WTC11 (cell line): ENCODE measurements at regions not wholly inside any gene's neighbourhood (a gene's known extent, or its start where the extent isn't known, plus 50 kb on each side); places are given as distances from the start of the nearest gene placed in this dataset.

Experiments used
- CTCF ChIP-seq: fragments of 200-600 bp; IDR thresholded peaks from 2 replicates; pipeline ENCODE4 v1.8.0; 2022; ENCODE audit warnings: antibody characterized with exemption
- MAX ChIP-seq: sonication (generic); formaldehyde crosslinking; IDR thresholded peaks from 2 replicates; pipeline ENCODE4 v1.8.0; 2022; ENCODE audit warnings: mild to moderate bottlenecking, missing genetic modification reagents
- PRDM15 ChIP-seq: sonication (generic); formaldehyde crosslinking; IDR thresholded peaks from 2 replicates; pipeline ENCODE4 v1.8.0; 2022; ENCODE audit warnings: missing genetic modification reagents

- TF ChIP-seq CTCF (no peak), PRDM15 (no peak), MAX (CRISPR knock-in tag) (no peak)
These were observed 316.2 kb downstream of the PLK2 start for GRCh38 chr5:58143727-58144126.
